GM12865 (cell line): ENCODE measurements at regions not wholly inside any gene's neighbourhood (a gene's known extent, or its start where the extent isn't known, plus 50 kb on each side); places are given as distances from the start of the nearest gene placed in this dataset.

Source experiments
- DNase-seq: peaks from one replicate; pipeline ENCODE4 v3.0.0; 2010; ENCODE audit warnings: low read depth
- H3K4me3 ChIP-seq: 2 replicates; pipeline ENCODE4 v1.5.1; 2011; ENCODE audit warnings: mild to moderate bottlenecking, low read depth, low read length, control low read depth
- TF ChIP-seq, protein P1 (sequence below): IDR thresholded peaks from 2 replicates; pipeline ENCODE4 v1.5.1; 2011; ENCODE audit warnings: low read length, control low read depth, low read depth, inconsistent platforms; ENCODE audit not compliant: insufficient read depth; ENCODE audit errors: missing control alignments

DNA sequence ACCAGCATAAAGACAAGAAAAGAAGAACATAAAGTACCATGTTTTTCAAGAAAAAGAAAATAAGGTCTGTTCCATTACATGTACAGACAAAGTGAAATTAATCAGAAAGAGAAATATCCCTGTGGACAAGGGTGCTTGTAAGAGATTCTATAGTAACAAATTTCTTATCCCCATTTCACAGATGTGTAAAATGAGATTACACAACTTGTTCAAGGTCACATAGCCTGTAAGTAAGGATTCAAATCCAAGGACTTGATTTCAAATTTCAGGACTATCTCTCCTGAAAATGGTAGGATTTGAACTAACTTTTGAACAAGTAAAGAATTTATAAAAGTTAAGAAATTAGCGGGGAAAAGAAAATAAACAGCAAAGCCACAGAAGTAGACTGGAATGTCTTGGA is 248.2 kb upstream of the SLC39A10 start:
- no peak for DNase-seq
- H3K4me3 ChIP-seq = no peak overlapping the region
- TF ChIP-seq, protein P1, sequence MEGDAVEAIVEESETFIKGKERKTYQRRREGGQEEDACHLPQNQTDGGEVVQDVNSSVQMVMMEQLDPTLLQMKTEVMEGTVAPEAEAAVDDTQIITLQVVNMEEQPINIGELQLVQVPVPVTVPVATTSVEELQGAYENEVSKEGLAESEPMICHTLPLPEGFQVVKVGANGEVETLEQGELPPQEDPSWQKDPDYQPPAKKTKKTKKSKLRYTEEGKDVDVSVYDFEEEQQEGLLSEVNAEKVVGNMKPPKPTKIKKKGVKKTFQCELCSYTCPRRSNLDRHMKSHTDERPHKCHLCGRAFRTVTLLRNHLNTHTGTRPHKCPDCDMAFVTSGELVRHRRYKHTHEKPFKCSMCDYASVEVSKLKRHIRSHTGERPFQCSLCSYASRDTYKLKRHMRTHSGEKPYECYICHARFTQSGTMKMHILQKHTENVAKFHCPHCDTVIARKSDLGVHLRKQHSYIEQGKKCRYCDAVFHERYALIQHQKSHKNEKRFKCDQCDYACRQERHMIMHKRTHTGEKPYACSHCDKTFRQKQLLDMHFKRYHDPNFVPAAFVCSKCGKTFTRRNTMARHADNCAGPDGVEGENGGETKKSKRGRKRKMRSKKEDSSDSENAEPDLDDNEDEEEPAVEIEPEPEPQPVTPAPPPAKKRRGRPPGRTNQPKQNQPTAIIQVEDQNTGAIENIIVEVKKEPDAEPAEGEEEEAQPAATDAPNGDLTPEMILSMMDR = no peak

DNA sequence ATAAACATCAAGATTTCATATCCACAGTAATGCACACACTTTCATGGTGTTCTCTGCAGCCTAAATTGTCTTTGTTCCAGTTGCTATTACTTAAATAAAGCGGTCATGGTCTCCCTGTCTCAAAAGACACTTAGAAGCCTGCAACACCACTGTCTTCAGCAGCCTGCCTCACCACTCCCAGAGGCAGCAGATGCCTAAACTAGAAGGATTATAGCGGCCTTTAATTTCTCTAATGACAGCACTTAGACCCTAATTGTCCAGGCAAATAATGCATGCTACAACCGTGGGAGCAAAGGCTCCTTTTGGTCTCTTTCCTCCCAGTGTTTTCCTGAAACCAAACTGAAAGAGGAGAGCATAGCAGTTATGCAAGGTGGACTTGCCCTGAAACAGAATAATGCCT is 248.8 kb upstream of the SLC39A10 start:
- DNase-seq = no peak
- TF ChIP-seq, protein P1 = no peak
- no peak overlapping the region for H3K4me3 ChIP-seq

DNA sequence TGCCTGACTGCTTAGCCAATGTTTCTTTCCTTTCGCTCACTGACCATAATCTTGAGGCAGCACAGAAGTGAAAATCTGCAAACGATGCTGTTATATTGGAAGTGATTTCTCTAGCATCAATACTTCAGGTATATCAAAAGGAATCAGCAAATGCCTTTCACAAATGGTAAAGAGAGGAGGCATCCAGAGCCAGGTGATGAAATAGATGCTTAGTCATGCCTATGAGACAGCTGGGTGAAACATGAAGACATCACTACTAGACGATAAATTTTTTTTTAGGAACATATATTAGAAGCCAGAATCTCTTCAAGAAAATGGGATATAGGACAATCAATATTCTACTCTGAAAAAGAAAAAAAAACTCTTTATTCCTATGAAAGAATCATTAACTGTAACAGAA is 249.2 kb upstream of the SLC39A10 start:
- DNase-seq = no peak
- no peak overlapping the region for H3K4me3 ChIP-seq
- TF ChIP-seq, protein P1 = no peak

DNA sequence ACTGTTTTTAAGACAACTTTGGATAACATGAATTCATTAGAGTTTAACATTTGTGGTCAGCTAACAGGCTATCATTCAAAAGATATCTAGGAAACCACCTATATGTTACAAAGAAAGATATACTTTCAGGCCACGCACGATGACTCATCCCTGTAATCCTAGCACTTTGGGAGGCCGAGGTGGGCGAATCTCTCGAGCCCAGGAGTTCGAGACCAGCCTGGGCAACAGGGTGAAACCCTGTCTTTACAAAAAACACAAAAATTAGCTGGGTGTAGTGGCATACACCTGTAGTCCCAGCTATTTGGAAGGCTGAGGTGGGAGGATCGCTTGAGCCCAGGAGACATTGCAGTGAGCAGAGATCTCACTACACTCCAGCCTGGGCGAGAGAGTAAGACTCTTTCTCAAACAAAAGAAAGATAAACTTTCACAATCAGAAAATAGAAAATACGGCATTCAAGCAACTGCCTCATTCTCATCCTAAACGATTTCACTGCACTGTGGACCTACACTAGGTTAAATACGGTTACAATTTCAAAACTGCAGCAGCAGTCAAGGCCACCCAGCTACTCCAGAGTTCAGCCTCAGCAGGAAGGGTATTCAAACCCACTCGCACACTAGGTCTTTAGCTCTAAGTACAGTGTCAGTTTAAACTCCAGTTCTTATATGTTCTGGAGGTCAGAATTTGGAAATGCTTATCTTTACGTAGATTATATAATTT is 250.0 kb upstream of the SLC39A10 start:
- TF ChIP-seq, protein P1 = no peak
- no peak overlapping the region for H3K4me3 ChIP-seq
- peak; percentile 24 for DNase-seq

DNA sequence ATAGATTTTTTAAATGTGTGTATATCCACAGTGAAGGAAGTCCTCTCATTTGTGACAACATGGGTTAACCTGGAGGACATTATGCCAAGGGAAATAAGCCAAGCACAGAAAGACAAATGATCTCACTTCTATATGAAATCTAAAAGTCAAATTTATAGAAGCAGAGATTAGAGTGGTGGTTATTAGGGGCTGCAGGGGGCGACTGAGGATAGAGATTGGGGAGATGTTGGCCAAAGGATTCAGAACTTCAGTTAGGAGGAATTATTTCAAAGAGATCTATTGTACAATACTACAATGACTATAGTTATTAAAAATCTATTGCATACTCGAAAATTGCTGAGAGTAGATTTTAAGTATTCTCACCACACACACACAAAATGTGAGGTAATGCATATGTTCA is 252.4 kb upstream of the SLC39A10 start:
- DNase-seq = no peak
- TF ChIP-seq, protein P1 = no peak
- no peak overlapping the region for H3K4me3 ChIP-seq

DNA sequence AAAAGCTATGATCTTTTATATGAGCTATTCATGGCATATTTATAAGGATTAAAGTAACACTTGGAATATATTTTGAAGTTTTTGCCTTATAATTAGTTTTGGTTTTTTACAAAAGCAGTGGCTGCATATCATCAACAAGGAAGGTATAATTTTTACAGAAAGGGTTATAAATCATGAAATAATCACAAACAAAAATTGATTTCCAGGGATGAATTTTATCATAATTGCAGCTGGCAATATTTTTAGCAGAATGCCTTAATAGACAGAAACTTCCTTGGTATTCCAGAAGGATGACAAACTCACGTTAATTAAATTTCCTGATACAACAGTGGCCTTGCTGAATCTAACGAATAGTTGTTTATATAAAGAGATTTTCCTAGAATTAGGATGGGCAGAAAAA is 260.5 kb upstream of the SLC39A10 start:
- no peak for DNase-seq
- H3K4me3 ChIP-seq = no peak overlapping the region
- TF ChIP-seq, protein P1 = no peak

DNA sequence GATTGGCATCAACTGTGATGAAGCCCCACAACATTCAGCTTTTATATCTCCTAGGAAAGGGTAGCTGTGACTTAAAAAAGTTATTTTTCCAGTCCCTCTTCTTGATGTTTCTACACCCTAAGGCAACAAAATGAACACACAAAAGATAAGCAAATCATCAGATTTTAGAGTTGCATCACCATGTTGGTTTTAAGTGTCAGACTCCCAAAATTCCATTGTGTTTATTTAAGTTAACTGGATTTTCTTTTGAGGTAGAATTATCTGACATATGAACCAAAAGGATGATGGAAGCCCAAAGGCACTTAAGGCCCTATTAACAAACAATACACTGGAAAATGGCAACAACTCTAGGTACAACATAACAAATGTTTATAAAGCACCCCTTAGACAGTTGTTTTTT is 261.7 kb upstream of the SLC39A10 start:
- DNase-seq = no peak
- TF ChIP-seq, protein P1 = no peak
- no peak overlapping the region for H3K4me3 ChIP-seq
